Umbilical cord (tissue), 1 donor: ENCODE measurements at regions not wholly inside any gene's neighbourhood (a gene's known extent, or its start where the extent isn't known, plus 50 kb on each side); places are given as distances from the start of the nearest gene placed in this dataset.

ENCODE experiments used
- DNase-seq: peaks from one replicate; pipeline ENCODE4 v3.0.0-alpha.2; 2015; ENCODE audit warnings: low spot score

DNA sequence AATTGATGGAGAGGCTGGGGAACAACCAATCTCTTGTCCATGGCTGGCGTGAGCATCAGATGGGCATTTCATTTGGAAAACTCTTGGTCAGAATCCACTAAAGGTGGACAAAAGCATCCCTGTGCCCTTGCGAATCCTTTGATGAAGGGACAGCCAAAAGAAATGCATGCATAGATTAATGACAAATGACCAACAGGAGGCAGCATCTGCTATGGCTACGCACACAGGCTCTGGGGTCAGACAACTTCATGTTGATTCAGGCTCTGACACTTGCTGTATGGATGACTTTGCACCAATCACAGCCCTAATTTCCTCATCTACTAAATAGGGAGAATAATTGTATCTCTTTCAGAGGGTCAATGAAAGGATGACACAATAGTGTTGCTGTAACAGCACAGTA, 117.5 kb downstream of the ASCL4 start:
- no peak for DNase-seq

- DNase-seq = no peak
Measured at GRCh38 chr12:107894589-107894988, 120.1 kb downstream of the ASCL4 start.

- DNase-seq = no peak
Measured at GRCh38 chr12:107895966-107896365, 121.5 kb downstream of the ASCL4 start.

GRCh38 chr12:107900588-107900987, 126.1 kb downstream of the ASCL4 start:
- no peak for DNase-seq

DNA sequence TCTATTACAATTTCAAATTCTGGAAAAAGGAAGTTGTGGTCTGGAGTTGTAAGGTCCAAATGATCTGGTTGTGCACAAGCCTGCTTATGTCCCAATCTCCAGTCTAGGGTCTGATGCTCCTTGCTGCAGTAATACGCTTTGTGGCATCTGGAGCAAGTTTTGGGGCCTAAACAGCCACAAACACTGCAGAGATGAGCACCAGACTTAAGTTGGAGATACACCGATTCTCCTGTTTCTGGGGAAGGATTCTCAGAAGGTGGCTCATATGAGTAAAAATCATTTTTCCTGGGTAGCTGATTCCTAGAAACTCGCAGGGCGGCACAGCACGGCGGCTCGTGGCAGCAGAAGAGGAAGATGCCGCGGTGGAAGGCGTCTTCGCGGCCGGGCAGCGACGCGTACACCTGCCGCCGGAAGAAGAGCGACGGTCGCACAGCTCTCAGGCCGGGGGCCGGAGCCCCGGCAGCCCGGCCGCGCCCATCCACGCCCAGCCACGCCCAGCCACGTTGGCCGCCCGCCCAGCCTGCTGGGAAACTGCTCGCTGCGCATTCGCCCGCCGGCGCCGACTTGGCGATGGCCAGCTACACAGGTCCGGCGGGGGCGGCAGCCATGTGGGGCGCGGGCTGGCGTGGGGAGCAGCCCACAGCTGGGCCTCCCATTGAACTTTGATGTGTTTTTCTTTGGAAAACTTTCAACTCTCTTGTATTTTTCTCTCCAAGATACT, 129.0 kb downstream of the ASCL4 start:
- peak; percentile 6 for DNase-seq

- DNase-seq = no peak
Measured at GRCh38 chr12:107906707-107907106, 132.2 kb downstream of the ASCL4 start.

DNA sequence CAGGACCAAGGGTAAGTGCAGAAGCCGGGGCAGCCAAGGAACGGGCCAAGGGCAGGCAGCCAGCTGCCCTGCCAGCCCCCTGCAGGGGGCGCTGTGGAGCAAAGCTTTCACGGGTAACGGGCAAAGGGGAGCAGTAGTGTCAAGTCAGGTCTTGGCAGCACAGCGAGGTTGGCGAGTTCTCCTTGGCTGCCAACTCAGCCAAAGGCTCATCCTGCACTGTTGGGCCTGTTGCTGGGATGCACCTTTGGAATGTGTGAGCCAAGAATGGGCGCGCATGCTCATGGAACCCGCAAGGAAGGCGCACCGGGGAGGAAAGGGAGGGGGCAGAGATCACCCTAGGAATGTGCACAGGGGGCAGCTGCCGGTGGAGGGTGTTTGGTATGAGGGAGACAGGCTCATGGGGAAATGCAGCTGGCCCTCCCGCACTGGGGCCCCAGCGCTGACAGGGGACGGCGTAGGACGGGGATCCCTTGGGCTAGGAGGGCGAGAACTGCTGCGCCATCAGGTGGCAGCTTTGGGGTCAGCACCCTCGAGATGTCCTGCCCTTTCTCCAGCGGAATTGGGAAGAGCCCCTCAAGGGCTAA, 138.0 kb downstream of the ASCL4 start:
- no peak for DNase-seq

DNA sequence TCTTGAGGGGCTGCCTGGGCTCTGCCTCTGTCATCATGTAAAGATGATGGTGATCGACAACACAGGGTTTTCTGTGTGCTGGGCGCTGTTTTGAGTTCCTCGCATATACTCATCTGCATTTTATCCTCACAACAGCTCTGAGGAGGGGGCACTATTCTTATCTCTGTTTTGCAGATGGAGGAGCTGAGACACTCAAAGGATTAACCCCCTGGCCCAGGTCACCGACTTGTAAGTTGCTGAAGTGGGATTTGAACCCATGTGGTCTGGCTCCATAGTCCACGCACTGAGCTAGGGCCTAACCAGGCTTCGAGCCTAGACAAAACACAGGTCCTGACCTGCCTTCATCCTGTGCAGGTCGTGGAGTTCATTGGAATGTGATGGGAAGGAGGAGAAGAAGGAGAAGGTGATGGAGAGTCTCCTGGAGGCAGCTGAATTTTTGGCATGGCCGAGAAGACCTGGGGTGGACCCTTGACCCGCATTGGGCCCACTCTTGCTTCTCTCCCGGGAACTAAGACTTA, 140.0 kb downstream of the ASCL4 start:
- DNase-seq = no peak

GRCh38 chr12:107917912-107918800, 143.7 kb downstream of the ASCL4 start:
- peak; percentile 19 for DNase-seq

DNA sequence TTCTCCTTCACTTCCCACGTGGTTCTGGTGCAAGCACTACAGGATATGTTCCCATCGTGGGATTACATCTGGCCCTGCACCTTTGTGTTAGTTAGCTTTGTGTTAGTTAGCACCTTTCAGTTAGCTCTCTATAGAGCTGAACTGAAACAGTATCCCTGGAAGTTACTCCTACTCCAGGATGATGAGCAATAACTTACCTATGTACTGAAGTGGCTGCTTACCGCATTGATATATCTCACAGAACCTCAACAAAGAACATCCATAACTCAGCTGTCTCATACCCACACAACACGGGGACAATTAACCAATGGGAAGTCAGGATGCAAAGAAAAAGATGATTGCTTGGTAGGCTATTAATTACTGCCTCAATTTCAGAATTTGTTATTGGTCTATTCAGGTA, 146.6 kb downstream of the ASCL4 start:
- DNase-seq = no peak

GRCh38 chr12:107925125-107925524, 150.6 kb downstream of the ASCL4 start:
- DNase-seq = no peak

- DNase-seq = peak; percentile 38
Measured at GRCh38 chr12:107929436-107929835, 154.9 kb downstream of the ASCL4 start.

DNA sequence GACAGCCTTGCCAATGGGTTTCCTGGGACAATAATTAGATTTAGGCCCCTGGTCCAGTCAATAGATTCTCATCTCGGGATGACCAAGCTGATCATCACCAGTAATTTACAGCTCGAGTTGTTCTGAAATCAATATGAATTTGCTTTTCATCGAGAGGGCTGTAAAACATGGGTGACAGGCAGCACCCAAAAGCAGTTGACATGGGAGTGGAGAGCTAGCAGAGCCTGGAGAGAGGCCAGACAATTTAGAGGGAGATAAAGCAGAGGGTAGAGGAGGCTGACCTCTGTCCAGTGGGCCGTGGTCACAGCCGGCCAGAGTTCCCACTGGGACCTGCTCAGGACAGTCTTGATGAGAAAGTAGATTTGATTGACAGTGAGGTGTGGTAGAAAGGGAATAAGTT, 157.3 kb downstream of the ASCL4 start:
- DNase-seq = no peak

- no peak for DNase-seq
Measured at GRCh38 chr12:107938446-107938845, 163.9 kb downstream of the ASCL4 start.

DNA sequence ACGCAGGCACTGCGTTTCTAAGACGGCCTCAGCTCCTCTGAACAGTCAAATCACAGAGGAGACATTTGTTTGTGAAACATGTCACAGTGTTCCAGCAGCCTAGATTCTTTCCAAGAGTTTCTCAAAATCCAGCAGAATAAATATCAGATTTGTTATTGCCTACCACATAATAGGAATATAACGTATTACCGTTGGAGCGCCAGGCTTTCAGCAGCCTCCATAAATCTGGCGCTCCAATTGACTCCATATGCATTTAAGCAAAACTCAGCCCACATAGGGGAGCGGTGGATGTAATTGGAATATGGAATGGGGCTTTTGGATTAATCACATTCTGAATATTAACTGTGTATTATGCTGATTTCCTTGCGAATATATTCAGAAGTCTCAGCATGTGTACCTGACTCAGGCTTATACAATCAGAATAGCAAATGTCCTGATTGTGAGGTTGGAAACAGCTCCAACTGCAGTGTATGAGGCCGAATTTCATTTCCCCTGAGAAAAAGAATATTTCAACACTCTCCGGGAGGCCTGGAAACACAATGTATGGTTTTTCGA, 174.0 kb downstream of the ASCL4 start:
- no peak for DNase-seq

DNA sequence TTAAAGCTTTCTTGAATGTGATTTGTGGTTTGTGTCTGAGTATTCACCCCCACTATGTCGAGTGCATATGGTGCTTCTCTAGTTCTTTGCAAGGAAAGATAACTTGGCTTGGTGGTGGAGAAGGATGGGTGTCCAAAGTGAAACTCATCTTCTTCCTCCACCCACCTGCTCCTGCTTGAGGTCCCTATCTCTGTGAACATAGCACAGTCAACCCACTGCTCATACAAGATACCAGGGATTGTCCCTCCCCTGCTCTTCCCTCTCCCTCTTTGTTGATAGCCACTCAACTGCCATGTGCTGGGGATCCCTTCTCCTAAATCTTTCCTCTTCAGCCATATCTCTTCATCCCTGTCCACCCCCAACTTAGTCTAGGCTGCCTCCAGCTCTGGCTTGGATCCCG, 176.5 kb downstream of the ASCL4 start:
- no peak for DNase-seq

DNA sequence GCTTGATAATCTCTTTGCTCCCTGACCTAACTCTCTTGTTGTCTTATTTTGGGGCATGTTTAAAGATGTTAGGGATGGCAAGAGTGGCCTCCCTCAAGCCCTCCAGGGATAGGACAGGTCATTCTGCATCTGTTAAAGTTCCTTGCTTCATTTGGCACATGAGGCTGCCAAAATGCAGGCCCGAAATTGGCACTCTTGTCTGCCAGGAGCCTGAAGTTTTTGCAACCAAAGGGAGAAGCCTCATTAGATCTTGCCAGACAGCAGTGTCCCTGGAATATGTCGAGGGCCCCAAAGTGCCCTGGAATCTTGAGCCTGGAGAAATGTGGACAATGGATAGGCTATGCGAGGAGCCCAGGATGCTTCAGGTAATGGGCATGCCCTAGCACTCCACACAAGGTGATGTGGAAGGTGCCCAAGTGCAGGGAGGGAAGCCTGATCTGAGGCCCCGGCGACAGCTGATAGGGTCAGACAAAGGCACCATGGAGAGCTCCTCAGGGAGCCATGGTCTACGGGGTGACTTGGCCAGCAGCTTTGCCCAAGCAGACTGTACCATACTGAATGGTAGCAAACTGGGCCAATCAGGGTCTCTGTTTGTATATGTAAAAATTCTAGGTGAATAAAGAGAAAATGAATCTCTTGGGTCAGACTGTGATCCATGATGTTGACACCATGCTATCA, 173.0 kb upstream of the WSCD2 start:
- DNase-seq = no peak

DNA sequence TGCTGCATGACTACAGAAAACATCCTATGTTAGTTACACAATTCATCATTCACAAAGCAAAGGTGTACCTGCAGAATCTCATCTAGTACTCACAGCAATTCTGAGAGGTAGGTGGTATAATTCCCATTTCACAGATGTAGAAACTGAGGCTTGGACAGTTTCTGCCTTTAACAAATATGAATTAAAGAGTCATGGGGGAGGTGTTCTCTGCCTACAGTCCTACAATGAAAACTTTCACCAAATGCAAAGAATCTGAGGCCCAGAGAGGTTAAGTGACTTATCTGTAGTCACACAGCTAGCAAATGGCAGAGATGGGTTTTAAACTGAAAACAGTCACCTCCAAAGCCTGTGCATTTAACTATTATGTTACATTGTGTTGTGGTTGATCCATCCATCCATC, 171.6 kb upstream of the WSCD2 start:
- no peak for DNase-seq

DNA sequence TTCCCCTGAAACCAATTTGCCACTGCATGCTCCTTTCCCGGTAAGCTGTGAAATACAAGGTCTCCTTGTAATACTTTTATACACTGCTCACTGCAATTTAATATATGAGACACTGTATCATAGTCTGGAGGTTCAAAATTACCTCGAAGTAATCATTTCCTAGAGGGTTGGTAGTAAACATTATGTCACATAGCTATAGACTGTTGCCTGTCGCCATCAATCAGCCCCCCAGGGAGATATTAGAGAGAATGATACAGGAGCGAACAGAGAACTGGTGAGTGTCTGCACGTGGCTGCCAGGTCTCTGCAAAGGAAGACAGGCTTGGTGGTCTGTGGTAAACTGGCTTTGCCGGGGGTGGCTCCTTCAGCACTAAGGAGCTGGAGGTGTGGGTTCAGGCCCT, 165.5 kb upstream of the WSCD2 start:
- DNase-seq = no peak

GRCh38 chr12:107967170-107967569, 161.9 kb upstream of the WSCD2 start:
- no peak for DNase-seq

DNA sequence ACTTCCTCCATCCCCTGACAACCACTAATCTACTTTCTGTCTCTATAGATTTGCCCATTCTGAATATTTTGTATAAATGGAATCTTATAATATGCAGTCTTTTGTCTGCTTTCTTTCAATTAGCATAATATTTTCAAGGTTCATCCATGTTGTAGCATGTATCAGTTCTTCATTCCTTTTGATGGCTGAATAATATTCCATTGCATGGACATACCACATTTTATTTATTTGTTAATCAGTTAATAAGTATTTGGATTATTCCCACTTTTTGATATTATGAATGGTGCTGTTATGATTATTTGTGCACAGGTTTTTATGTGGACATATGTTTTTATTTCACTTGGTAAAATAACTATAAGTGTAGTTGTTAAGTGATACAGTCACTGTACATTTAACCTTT, 155.1 kb upstream of the WSCD2 start:
- DNase-seq = no peak

DNA sequence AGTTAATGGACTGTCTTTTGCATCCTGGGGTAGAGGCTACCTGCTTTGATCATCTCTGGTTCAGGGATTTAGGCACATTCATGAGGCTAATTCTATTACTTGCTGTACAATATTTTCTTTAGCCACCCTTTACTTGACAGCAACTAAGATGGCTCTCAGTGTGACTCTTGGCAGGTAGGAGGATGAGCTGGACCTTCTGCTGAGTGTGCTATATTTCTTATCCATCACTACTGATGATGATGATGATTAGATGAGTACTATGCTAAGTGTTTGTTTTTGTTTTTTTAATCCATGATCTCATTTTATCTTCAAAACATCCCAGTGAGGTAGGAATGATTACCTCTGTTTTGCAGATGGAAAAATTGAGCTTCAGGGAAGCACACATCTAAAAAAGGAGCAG, 152.8 kb upstream of the WSCD2 start:
- no peak for DNase-seq
